Esophagus squamous epithelium (tissue), 4 donors: ENCODE measurements at regions not wholly inside any gene's neighbourhood (a gene's known extent, or its start where the extent isn't known, plus 50 kb on each side); places are given as distances from the start of the nearest gene placed in this dataset.

ENCODE experiments used
- POLR2A ChIP-seq, 4 donors: fragments of 450-650 bp; IDR thresholded peaks; one replicate each; pipeline ENCODE4 v1.6.1; 2017; ENCODE audit warnings: antibody characterized with exemption in 4 of 4, mild to moderate bottlenecking in 4 of 4, moderate library complexity in 3 of 4
- TF ChIP-seq, protein P1 (sequence below), 6 experiments: fragments of 450-650 bp in 4 of 6; fragments of 200-600 bp in 2 of 6; sonication (generic) in 2 of 6; IDR thresholded peaks; one replicate each; pipeline ENCODE4 v1.5.1; 2016 to 2019; ENCODE audit warnings: antibody characterized with exemption in 6 of 6, mild to moderate bottlenecking in 4 of 6, moderate library complexity in 4 of 6

DNA sequence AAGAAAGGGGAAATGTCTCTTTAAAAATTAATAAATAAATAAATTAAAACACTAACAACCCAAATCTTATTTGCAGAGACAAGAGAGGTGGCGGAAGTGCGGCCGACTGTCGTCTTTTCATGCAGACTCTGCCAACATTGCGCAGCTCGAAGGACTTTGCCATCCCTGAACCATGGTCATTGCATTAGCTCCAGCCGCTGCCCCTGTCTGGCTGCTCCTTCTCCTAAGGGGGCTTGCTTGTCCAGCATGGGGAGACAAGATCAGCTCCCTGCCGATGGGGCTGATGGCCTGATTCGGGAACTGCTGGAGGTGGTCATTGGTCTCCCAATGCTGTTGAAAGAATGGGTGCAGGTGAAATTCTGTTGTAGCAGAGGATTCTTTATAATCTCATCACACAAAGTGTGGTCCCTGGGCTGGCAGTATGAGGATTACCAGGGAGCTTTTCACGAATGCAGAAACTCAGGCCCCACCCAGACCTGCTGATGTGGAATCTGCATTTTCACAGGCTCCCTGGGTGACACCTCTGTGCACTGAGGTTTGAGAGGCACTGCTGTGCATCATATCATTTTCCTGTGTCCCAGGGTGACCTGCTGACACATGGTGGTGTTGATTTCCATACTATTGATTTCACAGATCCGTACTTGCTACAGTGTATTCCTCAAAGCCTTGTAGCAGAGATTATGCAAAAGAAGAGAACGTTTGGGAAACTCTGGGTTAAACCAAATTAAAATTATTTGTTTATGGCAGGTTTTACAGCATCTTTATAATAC lies 172.4 kb upstream of the ZMIZ1 start:
- TF ChIP-seq, protein P1, sequence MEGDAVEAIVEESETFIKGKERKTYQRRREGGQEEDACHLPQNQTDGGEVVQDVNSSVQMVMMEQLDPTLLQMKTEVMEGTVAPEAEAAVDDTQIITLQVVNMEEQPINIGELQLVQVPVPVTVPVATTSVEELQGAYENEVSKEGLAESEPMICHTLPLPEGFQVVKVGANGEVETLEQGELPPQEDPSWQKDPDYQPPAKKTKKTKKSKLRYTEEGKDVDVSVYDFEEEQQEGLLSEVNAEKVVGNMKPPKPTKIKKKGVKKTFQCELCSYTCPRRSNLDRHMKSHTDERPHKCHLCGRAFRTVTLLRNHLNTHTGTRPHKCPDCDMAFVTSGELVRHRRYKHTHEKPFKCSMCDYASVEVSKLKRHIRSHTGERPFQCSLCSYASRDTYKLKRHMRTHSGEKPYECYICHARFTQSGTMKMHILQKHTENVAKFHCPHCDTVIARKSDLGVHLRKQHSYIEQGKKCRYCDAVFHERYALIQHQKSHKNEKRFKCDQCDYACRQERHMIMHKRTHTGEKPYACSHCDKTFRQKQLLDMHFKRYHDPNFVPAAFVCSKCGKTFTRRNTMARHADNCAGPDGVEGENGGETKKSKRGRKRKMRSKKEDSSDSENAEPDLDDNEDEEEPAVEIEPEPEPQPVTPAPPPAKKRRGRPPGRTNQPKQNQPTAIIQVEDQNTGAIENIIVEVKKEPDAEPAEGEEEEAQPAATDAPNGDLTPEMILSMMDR (IDR thresholded peaks at IDR 0.05): no peak
- TF ChIP-seq POLR2A (IDR thresholded peaks at IDR 0.05): no peak
